Stimulated activated CD8-positive, alpha-beta memory T cell treated with anti-CD3 and anti-CD28 coated beads, Interleukin-4, amount 100 ng/mL, for 24 hours (primary cell): ENCODE measurements at regions not wholly inside any gene's neighbourhood (a gene's known extent, or its start where the extent isn't known, plus 50 kb on each side); places are given as distances from the start of the nearest gene placed in this dataset.

Experiments
- DNase-seq: peaks from one replicate; pipeline ENCODE4 v3.0.0-alpha.2; 2020; ENCODE audit warnings: low read depth

DNA sequence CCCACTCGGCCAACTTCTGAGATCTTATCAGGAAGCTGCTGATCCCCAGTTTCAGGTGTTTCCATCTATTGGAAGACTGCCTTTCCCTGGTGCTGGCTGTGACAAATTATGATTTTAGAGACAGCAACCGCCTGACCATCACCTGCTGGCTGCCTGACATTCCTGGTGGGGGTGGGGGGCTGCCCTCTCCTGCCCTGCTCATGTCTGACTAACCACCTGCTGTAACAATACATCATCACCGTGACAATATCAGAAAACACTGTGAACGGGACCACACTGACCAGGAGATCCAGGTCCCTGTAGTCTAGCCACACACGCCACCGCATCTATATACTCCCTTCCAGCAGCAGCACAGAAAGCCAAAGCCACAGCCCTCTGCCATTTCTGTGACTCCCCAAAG is 537.5 kb downstream of the QKI start:
- no peak for DNase-seq

DNA sequence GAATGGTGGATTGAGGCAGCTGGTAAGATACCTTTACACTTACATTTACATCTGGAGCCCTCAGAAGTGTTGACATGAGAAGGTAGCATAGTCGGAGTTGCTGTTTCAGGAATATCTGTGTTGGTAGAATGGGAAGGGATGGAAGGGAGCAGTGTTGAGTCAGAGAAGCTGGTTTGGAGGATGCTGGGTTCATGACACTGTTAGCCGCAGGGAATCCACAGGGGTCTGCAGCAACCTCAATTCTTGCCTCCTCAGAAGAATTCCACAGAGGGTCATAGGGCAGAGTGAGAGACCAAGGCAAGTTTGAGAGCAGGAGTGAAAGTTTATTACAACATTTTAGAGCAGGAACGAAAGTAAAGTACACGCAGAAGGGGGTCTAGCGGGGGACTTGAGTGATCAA is 536.8 kb downstream of the QKI start:
- no peak for DNase-seq

DNA sequence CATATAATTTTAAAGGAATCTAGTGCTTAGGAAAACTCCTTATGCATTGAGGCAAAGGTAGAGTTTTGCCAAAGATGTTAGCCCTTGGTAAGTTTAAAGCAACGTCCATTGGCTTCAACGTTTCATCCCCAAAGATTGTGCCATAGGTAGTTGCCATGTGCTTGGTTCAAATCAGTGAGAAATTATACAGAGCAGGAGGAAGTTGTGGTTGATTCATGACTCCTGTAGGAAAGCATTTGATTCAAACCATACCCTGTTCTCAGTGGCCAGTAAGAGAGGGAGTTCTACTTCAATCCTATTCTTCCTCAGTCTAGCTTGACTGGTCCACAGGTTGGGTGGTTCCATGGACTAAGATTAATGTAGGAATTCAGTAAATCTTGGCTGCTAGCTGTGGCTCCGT is 535.6 kb downstream of the QKI start:
- no peak for DNase-seq

DNA sequence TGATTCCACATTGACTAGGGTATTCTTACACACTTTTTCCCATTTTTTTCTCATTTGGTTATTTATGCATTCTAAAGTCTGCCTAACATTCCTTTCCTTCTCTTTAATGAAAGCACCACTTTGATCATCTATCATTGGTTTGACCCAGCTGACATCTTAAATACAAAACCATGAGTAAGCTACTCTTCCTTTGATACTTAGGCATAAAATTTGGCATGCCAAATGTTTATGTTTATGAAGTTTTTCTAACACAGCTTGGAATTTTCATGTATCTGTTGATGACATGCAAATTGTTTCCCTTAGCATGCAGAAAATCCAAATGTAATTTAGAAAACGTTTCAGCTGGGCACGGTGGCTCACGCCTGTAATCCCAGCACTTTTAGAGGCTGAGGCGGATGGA is 534.9 kb downstream of the QKI start:
- no peak for DNase-seq

DNA sequence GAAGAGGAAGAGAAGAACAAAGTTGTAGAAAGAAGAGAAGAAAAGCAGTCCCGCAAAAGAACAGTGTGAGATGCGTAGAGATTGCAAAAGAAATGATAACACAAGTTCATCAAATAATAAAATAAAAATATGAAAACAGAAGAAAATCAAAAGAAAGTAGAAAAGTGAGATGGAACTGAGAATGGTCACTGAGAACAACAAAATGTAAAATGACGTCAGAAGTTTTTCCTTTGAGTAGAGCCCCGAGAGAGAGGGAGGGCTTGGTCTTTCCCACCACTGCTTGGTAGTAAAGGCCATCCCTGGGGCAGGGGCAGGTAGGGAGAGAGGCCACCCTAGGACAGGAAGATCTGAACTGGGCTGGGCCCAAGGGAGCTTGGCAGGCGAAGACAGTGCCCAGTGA is 533.7 kb downstream of the QKI start:
- DNase-seq, result no peak

DNA sequence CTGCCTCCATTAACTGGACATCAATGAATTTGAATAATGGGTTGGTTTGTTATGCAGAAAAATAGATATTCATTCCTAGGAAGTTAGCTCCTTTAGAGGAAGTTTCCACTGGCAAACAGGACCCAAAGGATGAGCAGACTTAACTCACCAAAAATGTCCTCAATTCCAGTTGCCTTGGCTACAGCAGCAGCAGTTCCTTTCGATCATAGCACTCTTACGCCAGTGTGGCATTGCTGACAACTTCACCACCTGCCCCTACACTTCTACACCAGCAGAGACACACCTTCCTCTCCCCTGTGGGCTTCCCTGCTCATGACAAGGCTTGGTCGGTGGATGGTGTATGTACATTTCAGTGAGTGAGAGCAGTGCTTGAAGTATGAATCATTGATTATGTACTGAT is 532.8 kb downstream of the QKI start:
- DNase-seq, result no peak

DNA sequence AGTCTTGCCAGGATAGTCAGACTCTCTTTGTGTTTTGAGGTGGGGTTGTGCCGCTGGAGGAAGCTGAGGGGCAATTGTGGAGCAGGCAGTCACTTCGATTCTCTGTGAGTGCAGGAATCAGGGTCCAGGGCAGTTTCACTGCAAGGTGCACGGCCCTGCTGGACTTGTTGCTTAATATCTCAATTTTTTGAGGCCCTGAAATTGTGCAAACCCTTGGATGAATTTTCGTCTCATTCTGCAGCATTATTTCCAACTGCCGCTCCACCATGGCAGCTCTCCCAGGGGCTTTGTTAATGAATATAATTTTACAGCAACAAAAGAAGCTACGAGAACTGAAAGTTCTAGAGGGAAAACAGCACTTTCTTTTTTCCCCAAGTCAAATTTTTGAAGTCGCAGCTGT is 531.9 kb downstream of the QKI start:
- no peak for DNase-seq

DNA sequence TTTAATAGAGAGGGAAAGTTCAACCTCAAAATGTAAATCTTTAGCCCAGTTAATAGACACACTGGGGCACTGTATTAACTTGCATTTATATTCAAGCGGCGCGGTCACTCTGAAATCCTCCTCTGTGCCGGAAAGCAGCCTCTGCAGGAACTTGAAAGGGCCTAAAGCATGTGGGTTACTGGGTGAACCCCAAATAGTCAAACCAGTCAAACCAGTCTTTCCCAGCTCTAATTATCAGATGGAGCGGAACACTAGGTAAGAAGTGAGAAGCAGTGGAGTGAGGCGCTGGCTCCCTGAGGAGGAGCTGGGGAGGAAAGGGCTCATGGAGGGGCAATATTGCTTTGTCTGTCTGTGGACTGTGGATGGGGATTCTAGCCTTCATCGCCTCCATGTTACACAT is 531.3 kb downstream of the QKI start:
- no peak for DNase-seq

DNA sequence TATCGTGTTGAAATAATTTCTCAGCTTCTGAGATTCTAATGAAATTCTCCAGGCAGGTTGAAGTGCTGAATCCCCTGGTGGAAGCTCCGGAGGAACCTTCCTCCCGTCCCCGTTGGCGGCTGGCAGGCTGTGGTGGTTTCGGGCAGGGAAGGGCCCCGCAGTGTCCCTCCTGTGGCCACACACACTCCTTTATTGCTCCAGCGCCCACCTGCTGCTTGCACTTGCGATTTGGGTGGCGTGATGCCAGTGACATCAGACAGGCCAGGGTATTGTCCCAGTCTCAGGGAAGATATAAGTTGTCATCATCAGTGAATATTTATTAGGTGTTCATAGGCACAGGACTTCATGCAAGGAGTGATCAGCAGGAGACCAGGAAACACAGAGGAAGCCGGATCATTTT is 530.4 kb downstream of the QKI start:
- no peak for DNase-seq

DNA sequence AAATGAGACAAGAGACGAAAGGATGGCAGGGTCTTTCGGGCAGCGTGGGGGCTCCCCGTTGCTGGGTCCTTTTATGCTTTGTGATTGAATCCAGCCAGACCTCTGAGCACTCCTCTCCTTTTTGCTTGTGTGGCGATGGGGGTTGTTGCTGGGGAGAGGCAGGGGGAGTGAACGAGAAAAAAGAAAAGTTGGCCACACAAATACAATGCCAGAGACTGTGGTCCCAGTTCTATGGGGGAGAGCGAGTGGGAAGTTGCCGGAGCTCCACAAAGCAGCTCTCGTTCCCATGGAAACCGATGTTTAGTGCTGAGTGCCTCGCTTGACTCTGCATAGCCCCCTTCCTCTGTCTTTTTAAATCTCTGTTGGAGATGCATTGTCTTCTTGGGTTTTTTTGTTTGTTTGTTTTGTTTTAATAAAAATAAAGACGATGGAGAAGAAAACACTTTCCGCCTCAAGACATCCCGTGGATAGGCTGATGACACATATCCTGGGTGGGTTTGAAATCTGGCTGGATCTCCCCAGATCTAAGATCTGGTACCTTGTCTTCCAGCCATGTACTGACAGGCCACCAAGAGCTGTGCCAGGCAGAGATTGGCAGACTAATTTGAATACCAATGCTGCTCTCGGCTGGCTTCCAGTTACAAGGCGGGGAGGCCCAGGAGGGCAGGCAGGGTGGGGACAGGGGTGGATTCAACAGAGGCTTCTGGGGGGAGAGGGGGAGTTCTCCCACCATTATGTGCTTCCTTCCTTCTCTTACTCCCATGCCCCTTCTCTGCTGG is 529.3 kb downstream of the QKI start:
- no peak for DNase-seq

DNA sequence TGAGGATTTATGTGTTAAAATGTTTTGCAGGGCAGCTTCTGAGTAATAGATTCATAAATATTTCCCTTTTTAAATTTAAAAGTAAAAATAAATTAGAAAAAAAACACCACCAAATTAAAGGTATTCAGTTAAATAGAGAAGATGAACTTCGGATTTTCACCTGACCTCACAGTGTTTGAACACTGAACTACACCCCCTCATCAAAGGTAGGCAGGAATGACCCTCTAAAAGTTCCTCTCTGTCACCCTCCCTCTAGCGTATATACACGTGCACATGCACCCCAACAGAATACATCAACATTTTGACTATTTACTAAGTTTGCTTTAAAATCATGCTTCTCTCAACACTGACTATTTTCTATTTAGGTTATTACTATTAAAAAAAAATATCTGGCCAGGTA is 528.3 kb downstream of the QKI start:
- DNase-seq, result no peak

DNA sequence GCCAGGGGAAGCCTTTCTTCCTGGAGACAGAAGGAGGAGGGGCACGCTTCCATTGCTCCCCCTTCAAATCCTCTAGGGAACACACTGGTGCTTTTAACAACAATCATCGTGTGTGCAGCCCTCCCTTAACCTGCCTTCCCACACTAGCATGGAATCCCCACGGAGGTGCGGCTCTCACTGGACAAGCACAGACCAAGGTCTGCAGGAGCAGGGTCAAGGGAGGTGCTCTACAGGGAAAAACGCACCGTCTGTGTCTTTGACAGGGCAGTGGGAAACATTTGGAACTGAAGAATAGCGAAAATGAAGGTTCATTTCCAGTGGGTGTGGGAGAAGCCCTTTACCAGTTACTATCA is 527.1 kb downstream of the QKI start:
- DNase-seq, result no peak

DNA sequence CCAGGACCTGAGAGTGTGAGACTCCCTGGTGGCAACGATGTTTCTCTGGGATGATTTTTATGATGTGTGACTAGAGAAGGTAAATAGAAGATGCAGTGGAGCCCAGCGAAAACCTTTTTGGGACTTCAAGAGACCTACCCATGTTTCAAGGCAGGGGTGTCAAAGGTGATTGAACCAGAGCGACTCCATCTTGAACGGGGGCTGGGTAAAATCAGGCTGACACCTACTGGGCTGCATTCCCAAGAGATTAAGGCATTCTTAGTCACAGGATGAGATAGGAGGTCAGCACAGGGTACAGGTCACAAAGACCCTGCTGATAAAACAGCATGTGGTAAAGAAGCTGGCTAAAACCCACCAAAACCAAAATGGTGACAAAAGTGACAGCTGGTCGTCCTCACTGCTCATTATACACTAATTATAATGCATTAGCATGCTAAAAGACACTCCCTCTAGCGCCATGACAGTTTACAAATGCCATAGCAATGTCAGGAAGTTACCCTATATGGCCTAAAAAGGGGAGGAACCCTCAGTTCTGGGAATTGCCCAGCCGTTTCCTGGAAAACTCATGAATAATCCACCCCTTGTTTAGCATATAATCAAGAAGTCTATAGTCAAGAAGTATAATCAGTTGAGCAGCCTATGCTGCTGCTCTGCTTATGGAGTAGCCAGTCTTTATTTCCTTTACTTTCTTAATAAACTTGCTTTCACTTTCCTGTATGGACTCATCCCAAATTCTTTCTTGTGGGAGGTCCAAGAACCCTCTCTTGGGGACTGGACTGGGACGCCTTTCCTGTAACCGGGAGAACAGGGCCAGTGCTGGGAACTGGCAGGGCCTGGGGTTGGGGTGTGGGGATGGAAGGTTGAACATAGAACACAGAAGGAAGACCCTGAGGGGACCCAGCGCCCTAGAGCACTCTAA is 526.4 kb downstream of the QKI start:
- DNase-seq, result no peak

DNA sequence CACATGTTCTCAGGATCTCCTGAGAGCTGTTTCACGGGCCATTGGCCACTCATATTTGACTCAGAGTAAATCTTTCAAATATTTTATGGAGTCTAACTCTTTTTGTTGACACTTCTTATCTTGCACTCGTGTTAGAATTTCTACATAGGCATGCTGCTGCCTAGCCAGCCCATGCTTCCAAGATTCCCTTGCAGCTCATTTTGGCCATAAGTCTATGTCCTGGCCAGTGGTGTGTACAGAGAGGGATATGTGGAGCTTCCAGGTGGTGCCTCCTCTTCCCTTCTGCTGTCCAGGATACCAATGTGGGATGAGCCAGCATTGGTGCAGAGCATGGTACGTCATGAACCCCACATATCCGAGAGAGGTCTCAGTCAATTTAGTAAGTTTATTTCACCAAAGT is 522.6 kb downstream of the QKI start:
- no peak for DNase-seq

DNA sequence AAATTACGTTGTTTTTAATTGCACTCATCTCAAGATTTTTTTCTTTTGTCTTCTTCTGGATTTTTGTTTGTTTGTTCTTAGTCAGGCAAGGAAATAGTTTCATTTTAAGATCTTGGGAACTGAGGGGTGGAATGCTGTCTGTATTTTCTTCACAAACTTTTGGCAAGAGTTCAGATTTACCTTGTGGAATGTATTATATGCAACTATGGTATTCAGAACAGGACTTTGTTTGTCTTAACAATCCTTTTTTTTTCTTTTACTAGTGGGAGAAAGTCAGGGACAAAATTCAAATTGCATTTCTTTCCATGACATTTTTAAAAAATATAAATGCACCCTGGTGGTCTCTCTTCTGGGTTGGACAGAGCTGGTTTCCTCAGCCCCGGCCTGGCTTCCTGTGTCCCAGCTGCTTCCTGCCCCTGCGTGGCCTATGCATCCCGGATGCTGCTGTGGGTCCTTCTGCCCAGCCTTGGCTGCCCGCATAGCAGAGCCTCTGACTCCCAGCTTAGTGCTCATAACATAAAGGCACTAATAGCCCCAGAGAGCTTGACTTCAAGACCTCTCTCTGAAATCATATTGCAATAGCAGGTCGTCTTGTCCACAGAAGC is 520.7 kb downstream of the QKI start:
- DNase-seq, result no peak

DNA sequence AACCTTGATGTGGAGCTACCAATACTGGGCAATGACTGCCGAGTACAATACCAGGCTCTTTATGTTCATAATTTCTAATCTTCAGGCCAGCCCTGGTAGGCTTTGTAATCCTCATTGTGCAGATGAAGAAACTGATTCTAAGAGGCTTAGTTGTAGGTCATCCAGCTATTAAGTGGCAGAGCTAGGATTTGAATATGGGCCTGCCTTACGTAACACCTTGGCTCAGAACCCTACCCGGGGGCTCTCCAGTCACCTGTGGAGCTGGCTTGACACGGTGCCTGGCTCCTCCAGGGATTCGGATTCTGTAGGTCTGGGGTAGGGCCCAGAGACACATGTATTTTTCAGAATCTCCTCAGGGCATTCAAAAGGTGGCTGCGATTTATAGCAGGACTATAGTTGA is 515.5 kb downstream of the QKI start:
- DNase-seq, result no peak

DNA sequence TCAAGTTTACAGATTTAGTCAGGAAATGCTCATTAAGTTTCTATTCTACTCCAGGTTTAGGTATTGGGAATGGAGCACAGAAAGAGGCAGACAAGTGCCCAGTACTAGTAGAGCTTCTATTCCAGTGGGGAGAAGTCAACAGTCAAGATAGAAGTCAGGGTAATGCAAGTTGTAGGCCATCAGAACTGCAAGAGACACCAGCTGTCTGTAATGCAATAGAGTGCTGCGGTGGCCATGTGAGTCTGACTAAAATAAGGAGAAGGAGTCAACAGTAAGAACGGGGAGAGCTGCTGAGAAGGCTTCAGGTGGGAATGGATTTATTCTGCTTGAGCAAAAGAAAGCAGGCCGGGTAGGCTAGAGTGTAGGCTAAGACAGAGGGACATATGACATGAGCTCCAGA is 515.0 kb downstream of the QKI start:
- no peak for DNase-seq

DNA sequence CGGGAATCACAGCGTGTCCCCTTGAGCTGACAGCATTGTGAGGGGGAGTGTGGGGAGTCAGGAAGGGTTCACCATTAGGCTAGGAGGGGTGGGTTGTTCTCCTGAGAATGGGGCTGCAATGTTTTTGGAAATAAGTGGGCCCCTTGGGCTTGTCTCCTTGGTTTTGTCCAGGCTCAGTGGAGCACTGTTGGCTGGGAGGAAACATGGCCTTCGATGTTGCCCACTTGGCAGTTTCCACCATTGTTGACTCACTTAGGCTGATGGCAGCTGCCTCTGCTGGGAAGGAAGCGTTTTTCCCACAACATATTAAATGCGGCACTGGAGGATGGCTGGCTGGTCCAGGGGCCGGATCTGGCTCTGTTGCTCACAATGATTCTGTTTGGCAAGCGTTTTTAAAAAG is 512.1 kb downstream of the QKI start:
- no peak for DNase-seq

DNA sequence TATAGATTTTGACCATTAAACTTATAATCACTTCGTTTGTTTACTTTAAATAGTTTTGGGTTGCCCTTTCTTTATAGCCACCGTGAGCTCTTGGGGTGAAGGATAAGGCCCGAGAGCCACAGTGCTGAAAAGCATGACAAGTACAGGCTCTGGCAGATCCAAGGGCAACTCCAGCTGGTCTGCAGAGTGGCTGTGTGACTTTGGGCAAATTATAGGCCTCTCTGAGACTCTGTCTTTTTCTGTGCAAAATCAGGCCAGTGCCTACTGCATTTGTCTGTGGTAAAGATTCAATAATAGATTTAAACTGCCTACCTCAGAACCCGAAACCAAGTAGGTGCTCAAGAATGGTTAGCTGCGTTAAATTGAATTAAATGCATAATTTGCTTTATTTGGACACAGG is 511.3 kb downstream of the QKI start:
- no peak for DNase-seq

DNA sequence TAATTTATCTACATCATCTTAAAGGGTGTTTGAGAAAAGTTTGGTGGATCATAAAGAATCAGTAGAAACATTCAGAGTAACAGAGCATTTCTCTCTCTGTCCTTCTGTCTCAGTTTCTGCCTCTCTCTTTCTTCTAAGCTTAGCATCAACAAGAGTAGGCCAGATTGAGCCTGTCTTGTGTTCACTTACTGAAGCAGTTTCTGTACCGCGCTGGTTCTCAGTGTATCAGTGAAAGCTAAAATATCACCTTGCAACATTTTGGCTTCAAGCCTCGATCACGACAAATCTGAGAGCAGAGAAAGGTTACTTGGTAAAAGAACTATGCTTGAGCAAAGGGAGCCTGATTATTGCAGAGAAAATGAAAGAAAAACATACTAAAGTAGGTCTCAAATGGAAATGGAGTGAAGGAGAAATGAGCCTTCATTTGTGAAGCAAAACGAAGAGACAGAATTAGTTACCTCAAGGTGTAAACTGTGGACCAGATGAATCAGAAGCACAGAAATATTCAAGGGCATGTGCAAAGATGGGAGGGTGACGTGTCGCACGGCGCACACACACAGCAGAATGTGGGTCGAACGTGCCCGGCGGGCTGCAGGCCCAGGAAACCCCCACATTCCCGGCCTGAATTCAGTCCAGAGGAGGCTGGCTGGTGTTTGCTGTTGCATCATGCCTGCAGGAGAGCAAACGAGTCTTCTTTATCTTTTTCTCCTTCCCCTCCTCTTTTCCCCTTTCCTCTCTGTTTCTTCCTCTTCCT is 509.3 kb downstream of the QKI start:
- DNase-seq, result no peak

DNA sequence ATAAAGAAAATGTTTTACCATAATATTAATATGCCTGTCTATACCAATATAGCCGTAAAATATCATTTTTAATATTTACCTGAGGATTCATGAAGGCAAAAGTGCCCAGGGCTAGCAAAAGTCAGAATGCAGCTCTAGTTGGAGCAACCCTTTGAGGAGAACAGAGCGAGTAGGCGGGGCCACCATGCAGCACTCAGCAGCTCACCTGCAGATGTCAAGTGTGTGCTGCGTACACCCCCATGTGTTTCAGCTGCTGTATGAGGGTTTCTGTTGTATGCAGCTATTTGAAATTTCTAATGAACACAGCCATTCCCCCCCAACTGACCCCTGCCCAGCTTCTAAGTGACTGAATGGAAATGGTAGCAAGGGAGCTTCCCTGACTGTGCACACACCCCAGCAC is 508.0 kb downstream of the QKI start:
- no peak for DNase-seq

DNA sequence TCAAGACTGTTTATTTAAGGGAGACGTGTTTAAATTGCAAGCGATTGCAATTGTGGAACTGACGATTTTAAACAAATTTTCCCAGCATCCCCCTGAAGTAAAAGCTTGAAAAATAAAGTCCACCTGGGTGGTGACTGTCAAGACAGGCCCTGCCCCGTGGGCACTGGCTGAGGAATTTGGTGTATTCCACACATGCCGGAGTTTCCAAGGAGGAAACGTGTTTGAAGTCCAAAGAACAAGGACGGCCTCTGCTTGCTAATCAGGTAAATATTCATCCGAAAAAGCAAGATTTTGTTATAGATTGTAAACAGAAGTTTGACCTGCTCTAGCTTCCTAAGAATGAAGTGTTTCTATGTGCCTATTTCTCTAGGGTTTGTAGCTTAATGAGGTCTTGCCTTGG is 505.1 kb downstream of the QKI start:
- DNase-seq, result no peak
